ENCODE measurements at regions not wholly inside any gene's neighbourhood (a gene's known extent, or its start where the extent isn't known, plus 50 kb on each side); places are given as distances from the start of the nearest gene placed in this dataset.

- Histone ChIP-seq H2AFZ (ENCODE audit: low read depth, low read length) (peak overlapping the region; percentile 4), H4K8ac (ENCODE audit: low read length) (no peak overlapping the region), H3K27ac (ENCODE audit: low read length, poor library complexity, severe bottlenecking) (no peak overlapping the region), H3K4me1 (ENCODE audit: control insufficient read depth, insufficient read depth, low read depth, low read length) (no peaks in the 10 kb centered on the region), H3K23ac (ENCODE audit: low read length in 2 of 2) (no peak overlapping the region), H2BK5ac (ENCODE audit: low read depth, low read length, poor library complexity, severe bottlenecking) (no peak overlapping the region), H2BK120ac (ENCODE audit: low read depth, low read length) (no peak overlapping the region), H3K9me3 (ENCODE audit: control insufficient read depth, low read length) (no peaks in the 10 kb centered on the region), H3K14ac (ENCODE audit: low read length in 2 of 2) (no peak overlapping the region), H3K79me1 (replicated peaks; ENCODE audit: low read length, poor library complexity, severe bottlenecking) (no peaks in the 10 kb centered on the region), H2BK15ac (ENCODE audit: low read depth, poor library complexity, severe bottlenecking) (no peak overlapping the region), H3K9ac (ENCODE audit: low read length) (no peak overlapping the region), H3K4me3 (ENCODE audit: insufficient read depth in 1 of 2, low read depth in 1 of 2, low read length in 2 of 2) (no peak overlapping the region), H2BK12ac (ENCODE audit: low read length in 2 of 2) (no peak overlapping the region), H3K4ac (ENCODE audit: low read depth in 1 of 2, low read length in 2 of 2) (no peak overlapping the region), H3K36me3 (ENCODE audit: control insufficient read depth in 1 of 2, insufficient read depth in 2 of 2, low read depth in 1 of 2, low read length in 2 of 2) (no peaks in the 10 kb centered on the region), H3K4me2 (ENCODE audit: low read length, poor library complexity, severe bottlenecking) (no peak overlapping the region), H4K91ac (ENCODE audit: low read length) (no peak overlapping the region), H2AK5ac (ENCODE audit: low read length, severe bottlenecking) (no peak overlapping the region), H3K27me3 (ENCODE audit: control insufficient read depth in 1 of 2, insufficient read depth in 1 of 2, low read length in 2 of 2) (peaks cover 0 to 14% of the 10 kb centered on the region in 2 experiments), H3K18ac (ENCODE audit: low read depth in 1 of 2, low read length in 2 of 2) (no peak overlapping the region)
- DNase-seq, result no peak
- WGBS, result 74% methylated on average over 4 of the region's 4 CpGs
These were observed 131.1 kb upstream of the NR4A3 start for GRCh38 chr9:99690573-99690972.

GRCh38 chr9:99693888-99694287 lies 127.8 kb upstream of the NR4A3 start:
- H3K36me3 ChIP-seq (ENCODE audit: control insufficient read depth in 1 of 2, insufficient read depth in 2 of 2, low read depth in 1 of 2, low read length in 2 of 2), result no peaks in the 10 kb centered on the region
- no peak overlapping the region for H3K23ac ChIP-seq (ENCODE audit: low read length in 2 of 2)
- H3K9me3 ChIP-seq (ENCODE audit: control insufficient read depth, low read length), result peaks cover 11% of the 10 kb centered on the region
- H4K8ac ChIP-seq (ENCODE audit: low read length), result no peak overlapping the region
- no peak overlapping the region for H3K4me3 ChIP-seq (ENCODE audit: insufficient read depth in 1 of 2, low read depth in 1 of 2, low read length in 2 of 2)
- H2AK5ac ChIP-seq (ENCODE audit: low read length, severe bottlenecking), result no peak overlapping the region
- no peak overlapping the region for H3K14ac ChIP-seq (ENCODE audit: low read length in 2 of 2)
- no peak for DNase-seq
- no peak overlapping the region for H3K27ac ChIP-seq (ENCODE audit: low read length, poor library complexity, severe bottlenecking)
- H2AFZ ChIP-seq (ENCODE audit: low read depth, low read length), result no peak overlapping the region
- H3K18ac ChIP-seq (ENCODE audit: low read depth in 1 of 2, low read length in 2 of 2), result no peak overlapping the region
- H4K91ac ChIP-seq (ENCODE audit: low read length), result no peak overlapping the region
- no peaks in the 10 kb centered on the region for H3K79me1 ChIP-seq (replicated peaks; ENCODE audit: low read length, poor library complexity, severe bottlenecking)
- peaks cover 0 to 13% of the 10 kb centered on the region in 2 experiments for H3K27me3 ChIP-seq (ENCODE audit: control insufficient read depth in 1 of 2, insufficient read depth in 1 of 2, low read length in 2 of 2)
- H2BK12ac ChIP-seq (ENCODE audit: low read length in 2 of 2), result no peak overlapping the region
- H2BK5ac ChIP-seq (ENCODE audit: low read depth, low read length, poor library complexity, severe bottlenecking), result no peak overlapping the region
- H3K4ac ChIP-seq (ENCODE audit: low read depth in 1 of 2, low read length in 2 of 2), result no peak overlapping the region
- no peak overlapping the region for H3K4me2 ChIP-seq (ENCODE audit: low read length, poor library complexity, severe bottlenecking)
- no peak overlapping the region for H2BK120ac ChIP-seq (ENCODE audit: low read depth, low read length)
- WGBS, result 90% methylated on average over 2 of the region's 3 CpGs
- H2BK15ac ChIP-seq (ENCODE audit: low read depth, poor library complexity, severe bottlenecking), result no peak overlapping the region
- no peak overlapping the region for H3K9ac ChIP-seq (ENCODE audit: low read length)
- H3K4me1 ChIP-seq (ENCODE audit: control insufficient read depth, insufficient read depth, low read depth, low read length), result no peaks in the 10 kb centered on the region

GRCh38 chr9:99694393-99694792 lies 127.3 kb upstream of the NR4A3 start:
- Histone ChIP-seq H3K4ac (ENCODE audit: low read depth in 1 of 2, low read length in 2 of 2) (no peak overlapping the region), H3K18ac (ENCODE audit: low read depth in 1 of 2, low read length in 2 of 2) (no peak overlapping the region), H4K91ac (ENCODE audit: low read length) (no peak overlapping the region), H3K9me3 (ENCODE audit: control insufficient read depth, low read length) (peaks cover 13% of the 10 kb centered on the region), H3K9ac (ENCODE audit: low read length) (no peak overlapping the region), H3K79me1 (replicated peaks; ENCODE audit: low read length, poor library complexity, severe bottlenecking) (no peaks in the 10 kb centered on the region), H3K4me1 (ENCODE audit: control insufficient read depth, insufficient read depth, low read depth, low read length) (no peaks in the 10 kb centered on the region), H4K8ac (ENCODE audit: low read length) (no peak overlapping the region), H3K27me3 (ENCODE audit: control insufficient read depth in 1 of 2, insufficient read depth in 1 of 2, low read length in 2 of 2) (peaks cover 0 to 8% of the 10 kb centered on the region in 2 experiments), H3K4me2 (ENCODE audit: low read length, poor library complexity, severe bottlenecking) (no peak overlapping the region), H3K23ac (ENCODE audit: low read length in 2 of 2) (no peak overlapping the region), H3K4me3 (ENCODE audit: insufficient read depth in 1 of 2, low read depth in 1 of 2, low read length in 2 of 2) (no peak overlapping the region), H2AK5ac (ENCODE audit: low read length, severe bottlenecking) (no peak overlapping the region), H2BK5ac (ENCODE audit: low read depth, low read length, poor library complexity, severe bottlenecking) (no peak overlapping the region), H3K27ac (ENCODE audit: low read length, poor library complexity, severe bottlenecking) (no peak overlapping the region), H2BK120ac (ENCODE audit: low read depth, low read length) (no peak overlapping the region), H2BK15ac (ENCODE audit: low read depth, poor library complexity, severe bottlenecking) (no peak overlapping the region), H2AFZ (ENCODE audit: low read depth, low read length) (no peak overlapping the region), H3K36me3 (ENCODE audit: control insufficient read depth in 1 of 2, insufficient read depth in 2 of 2, low read depth in 1 of 2, low read length in 2 of 2) (no peaks in the 10 kb centered on the region), H3K14ac (ENCODE audit: low read length in 2 of 2) (no peak overlapping the region), H2BK12ac (ENCODE audit: low read length in 2 of 2) (no peak overlapping the region)
- 92% methylated on average over 1 of the region's 1 CpG for WGBS
- DNase-seq, result no peak

GRCh38 chr9:99699396-99699795 lies 122.3 kb upstream of the NR4A3 start:
- Histone ChIP-seq H3K18ac (ENCODE audit: low read depth in 1 of 2, low read length in 2 of 2) (no peak overlapping the region), H3K9ac (ENCODE audit: low read length) (no peak overlapping the region), H2AFZ (ENCODE audit: low read depth, low read length) (no peak overlapping the region), H2BK120ac (ENCODE audit: low read depth, low read length) (no peak overlapping the region), H3K4me3 (ENCODE audit: insufficient read depth in 1 of 2, low read depth in 1 of 2, low read length in 2 of 2) (no peak overlapping the region), H3K36me3 (ENCODE audit: control insufficient read depth in 1 of 2, insufficient read depth in 2 of 2, low read depth in 1 of 2, low read length in 2 of 2) (no peaks in the 10 kb centered on the region), H3K14ac (ENCODE audit: low read length in 2 of 2) (no peak overlapping the region), H2AK5ac (ENCODE audit: low read length, severe bottlenecking) (no peak overlapping the region), H4K91ac (ENCODE audit: low read length) (no peak overlapping the region), H3K4ac (ENCODE audit: low read depth in 1 of 2, low read length in 2 of 2) (no peak overlapping the region), H3K27me3 (ENCODE audit: control insufficient read depth in 1 of 2, insufficient read depth in 1 of 2, low read length in 2 of 2) (no peaks in the 10 kb centered on the region), H3K9me3 (ENCODE audit: control insufficient read depth, low read length) (peaks cover 13% of the 10 kb centered on the region), H2BK15ac (ENCODE audit: low read depth, poor library complexity, severe bottlenecking) (no peak overlapping the region), H2BK12ac (ENCODE audit: low read length in 2 of 2) (no peak overlapping the region), H3K23ac (ENCODE audit: low read length in 2 of 2) (no peak overlapping the region), H2BK5ac (ENCODE audit: low read depth, low read length, poor library complexity, severe bottlenecking) (no peak overlapping the region), H3K27ac (ENCODE audit: low read length, poor library complexity, severe bottlenecking) (no peak overlapping the region), H3K4me1 (ENCODE audit: control insufficient read depth, insufficient read depth, low read depth, low read length) (no peaks in the 10 kb centered on the region), H4K8ac (ENCODE audit: low read length) (no peak overlapping the region), H3K79me1 (replicated peaks; ENCODE audit: low read length, poor library complexity, severe bottlenecking) (no peaks in the 10 kb centered on the region), H3K4me2 (ENCODE audit: low read length, poor library complexity, severe bottlenecking) (no peak overlapping the region)
- no peak for DNase-seq
- 100% methylated on average over 1 of the region's 3 CpGs for WGBS

Measured in mesenchymal stem cell (in vitro differentiated cells and primary cell).